Stimulated activated naive CD8-positive, alpha-beta T cell treated with anti-CD3 and anti-CD28 coated beads, Interleukin-15, Interleukin-2, amounts not matched to agents 100 ng/mL and 50 ng/mL, for 24 hours (primary cell): ENCODE measurements at regions not wholly inside any gene's neighbourhood (a gene's known extent, or its start where the extent isn't known, plus 50 kb on each side); places are given as distances from the start of the nearest gene placed in this dataset.
"Not testable (repeated sequence)": the region's sequence is repeated elsewhere in the genome, so short reads cannot be mapped to it uniquely, and the experiment has no call there.

Experiments used
- H3K27ac Mint-ChIP-seq: one replicate; pipeline ENCODE4 v1.8.0; 2021; ENCODE audit warnings: mild to moderate bottlenecking, mixed read lengths
- H3K27me3 Mint-ChIP-seq: one replicate; pipeline ENCODE4 v1.8.0; 2021; ENCODE audit warnings: mixed read lengths
- H3K36me3 Mint-ChIP-seq: one replicate; pipeline ENCODE4 v1.8.0; 2021; ENCODE audit warnings: low read depth, mixed read lengths
- H3K4me1 Mint-ChIP-seq: one replicate; pipeline ENCODE4 v1.8.0; 2021; ENCODE audit warnings: low read depth, mixed read lengths
- H3K4me3 Mint-ChIP-seq: one replicate; pipeline ENCODE4 v1.8.0; 2021; ENCODE audit warnings: mild to moderate bottlenecking, mixed read lengths
- H3K9me3 Mint-ChIP-seq: one replicate; pipeline ENCODE4 v1.8.0; 2021; ENCODE audit warnings: mixed read lengths

DNA sequence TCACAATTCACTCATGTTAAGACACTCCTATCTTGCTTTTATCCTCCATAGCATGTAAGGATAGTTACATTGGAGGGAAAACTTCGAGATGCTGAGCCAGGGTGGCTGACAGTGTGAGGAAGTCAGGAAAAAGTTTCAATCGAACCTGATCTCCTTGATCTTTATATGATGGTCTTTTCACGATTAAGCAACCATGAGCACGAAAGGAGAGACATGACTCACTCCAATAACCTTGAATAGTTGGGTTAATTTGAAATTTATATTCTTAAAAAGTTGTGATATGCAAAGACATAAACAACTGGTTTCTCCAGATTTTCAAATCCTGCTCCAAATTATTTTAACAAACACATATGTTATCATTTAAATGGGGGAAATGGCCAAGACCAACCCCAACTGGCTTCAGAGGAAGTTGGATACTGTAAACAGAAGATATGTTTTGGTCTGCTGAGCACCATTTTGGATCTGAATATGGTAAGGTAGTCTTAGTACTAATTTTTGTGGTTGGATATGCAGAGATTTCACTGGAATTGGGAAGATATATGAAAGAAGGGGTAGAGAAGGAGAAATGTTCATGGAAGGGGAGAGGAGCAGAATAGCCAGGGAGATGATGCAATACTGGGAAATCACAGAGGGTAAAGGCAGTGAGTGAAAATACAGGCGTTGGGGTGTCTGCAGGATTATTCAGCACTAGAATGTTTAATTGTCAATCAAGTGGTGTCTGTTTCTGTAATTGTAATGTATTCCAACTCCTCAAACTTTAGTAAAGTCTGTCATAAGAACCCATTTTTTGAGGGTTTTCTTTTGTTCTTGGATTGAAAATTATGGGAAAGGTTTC lies 185.2 kb upstream of the SLC38A2 start:
- H3K27me3 Mint-ChIP-seq = no peaks in the 10 kb centered on the region
- H3K4me1 Mint-ChIP-seq = peaks cover 46% of the 10 kb centered on the region
- H3K27ac Mint-ChIP-seq = peak overlapping the region; percentile 79
- H3K4me3 Mint-ChIP-seq = no peak overlapping the region
- peaks cover 8% of the 10 kb centered on the region for H3K9me3 Mint-ChIP-seq
- H3K36me3 Mint-ChIP-seq = peaks cover 9% of the 10 kb centered on the region

DNA sequence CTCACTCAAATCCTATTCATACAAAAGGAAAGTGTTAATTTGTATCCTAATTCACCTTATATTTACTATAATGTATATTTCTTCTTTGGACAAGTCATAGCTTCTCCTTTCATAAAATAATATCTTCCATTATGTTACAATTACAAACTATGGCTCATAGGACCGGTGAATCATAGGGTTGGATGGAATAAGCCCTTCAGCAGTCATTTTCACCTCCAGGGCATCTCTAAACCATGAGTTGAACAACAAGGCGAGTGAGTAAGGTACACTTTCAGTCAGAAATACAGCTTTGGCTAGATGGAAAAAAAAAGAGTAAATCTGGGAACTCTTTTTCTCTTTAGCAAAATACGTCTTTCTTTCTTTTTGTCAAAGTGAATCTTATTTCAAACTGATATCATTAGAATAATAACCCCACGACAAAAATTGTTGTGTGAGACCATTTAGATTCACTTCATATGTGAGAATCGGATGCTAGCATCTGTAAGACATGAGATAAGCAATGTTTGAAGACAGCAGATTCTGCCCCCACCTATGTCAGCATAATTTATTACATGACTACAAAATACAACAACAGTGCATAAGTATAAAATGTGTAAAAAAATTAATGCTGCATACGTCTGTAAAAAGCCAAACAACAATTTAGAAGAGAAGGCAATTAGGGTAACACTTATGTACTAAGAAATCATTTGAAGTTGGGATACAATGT lies 184.4 kb upstream of the SLC38A2 start:
- Mint-ChIP-seq H3K27me3 (no peaks in the 10 kb centered on the region), H3K36me3 (peaks cover 9% of the 10 kb centered on the region), H3K4me3 (no peak overlapping the region)

DNA sequence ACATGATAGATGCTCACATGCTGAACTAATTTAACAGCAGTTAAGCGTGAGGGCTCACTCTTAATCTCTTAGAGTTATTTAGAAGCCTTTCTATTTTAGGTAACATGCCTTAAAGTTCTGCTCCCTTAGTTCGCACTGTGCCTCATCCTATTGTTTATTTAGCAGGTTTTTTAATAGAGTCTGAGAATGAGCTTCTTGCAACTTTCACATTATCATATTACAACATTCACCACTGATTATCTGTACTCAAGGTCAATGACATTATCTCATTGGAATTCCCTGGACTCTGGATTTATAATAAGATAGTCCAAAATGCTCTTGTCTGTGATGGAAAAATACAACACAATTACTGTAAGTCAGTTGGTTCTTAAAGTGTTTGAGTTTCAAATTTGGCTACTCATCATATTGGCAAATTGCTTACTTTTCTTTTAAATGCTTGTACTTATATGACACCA lies 183.6 kb upstream of the SLC38A2 start:
- Mint-ChIP-seq H3K4me3 (no peak overlapping the region), H3K9me3 (peaks cover 8% of the 10 kb centered on the region), H3K27me3 (no peaks in the 10 kb centered on the region), H3K4me1 (peaks cover 47% of the 10 kb centered on the region), H3K36me3 (peaks cover 9% of the 10 kb centered on the region), H3K27ac (peak overlapping the region; percentile 34)

More for the DNA sequence above, 184.4 kb upstream of the SLC38A2 start:
- Mint-ChIP-seq H3K4me1 (peaks cover 40% of the 10 kb centered on the region), H3K27ac (peak overlapping the region; percentile 79), H3K9me3 (peaks cover 8% of the 10 kb centered on the region)

DNA sequence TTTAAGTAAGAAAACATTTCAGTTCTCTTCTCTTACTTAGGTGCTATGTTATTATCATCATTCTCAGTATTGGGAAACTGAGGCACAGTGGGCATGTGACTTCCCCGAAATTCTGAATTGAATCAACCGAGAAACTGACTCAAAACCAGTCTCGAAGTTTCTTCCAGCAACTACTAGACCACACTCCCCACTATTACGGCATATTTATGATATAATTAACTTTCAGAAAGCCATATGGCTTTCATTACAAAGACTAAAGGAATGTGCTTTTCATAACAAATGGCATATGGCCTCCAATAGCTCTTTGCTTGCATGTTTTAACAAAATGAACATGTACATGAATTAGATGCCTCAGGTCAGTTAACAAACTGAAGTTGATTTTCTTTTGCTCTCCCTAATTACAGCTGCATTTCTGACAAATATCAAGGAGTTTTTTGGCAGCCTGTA lies 182.9 kb upstream of the SLC38A2 start:
- Mint-ChIP-seq H3K27me3 (no peaks in the 10 kb centered on the region), H3K4me3 (no peak overlapping the region), H3K4me1 (peaks cover 54% of the 10 kb centered on the region), H3K36me3 (peaks cover 9% of the 10 kb centered on the region), H3K27ac (peak overlapping the region; percentile 34), H3K9me3 (peaks cover 8% of the 10 kb centered on the region)

DNA sequence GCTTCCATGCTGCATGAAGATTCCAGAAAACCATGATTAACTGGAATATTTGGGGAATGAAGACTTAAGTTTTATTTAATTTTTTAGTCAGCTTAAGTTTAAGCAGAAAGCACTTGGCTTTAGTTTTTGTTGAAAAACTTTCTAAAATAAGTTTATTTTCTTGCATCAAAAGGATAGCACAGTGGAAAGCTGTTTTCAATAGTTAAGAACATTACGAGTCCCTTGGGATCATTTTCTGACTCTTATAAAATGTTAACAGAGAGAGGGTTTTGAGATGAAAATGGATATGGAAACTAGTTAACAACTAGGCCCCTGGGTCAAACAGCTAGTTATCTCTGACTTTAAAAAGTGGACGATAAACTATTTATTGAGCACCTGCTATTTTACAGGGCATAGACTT lies 181.9 kb upstream of the SLC38A2 start:
- Mint-ChIP-seq H3K9me3 (peaks cover 8% of the 10 kb centered on the region), H3K4me3 (no peak overlapping the region), H3K36me3 (peaks cover 9% of the 10 kb centered on the region), H3K27ac (no peak overlapping the region), H3K4me1 (peaks cover 63% of the 10 kb centered on the region), H3K27me3 (no peaks in the 10 kb centered on the region)

DNA sequence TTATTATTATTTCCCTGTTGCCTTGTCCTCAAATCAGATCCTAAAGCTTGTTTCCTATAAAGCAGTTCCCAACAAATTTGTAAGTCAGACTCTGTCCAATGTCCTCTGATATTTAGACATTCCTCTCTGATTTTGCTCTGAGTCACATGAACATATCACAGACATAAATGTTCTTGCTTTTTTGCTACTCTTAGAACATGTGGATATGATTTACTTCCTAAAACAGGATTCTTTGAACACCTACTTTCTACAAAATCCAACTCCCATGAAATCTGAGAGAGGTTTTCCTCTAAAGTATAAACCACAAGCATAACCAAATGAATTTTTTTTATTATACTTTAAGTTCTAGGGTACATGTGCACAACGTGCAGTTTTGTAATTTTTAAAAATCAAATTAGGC lies 181.3 kb upstream of the SLC38A2 start:
- Mint-ChIP-seq H3K27ac (no peak overlapping the region), H3K9me3 (peaks cover 8% of the 10 kb centered on the region), H3K4me1 (peaks cover 69% of the 10 kb centered on the region), H3K36me3 (peaks cover 9% of the 10 kb centered on the region), H3K27me3 (no peaks in the 10 kb centered on the region), H3K4me3 (no peak overlapping the region)

DNA sequence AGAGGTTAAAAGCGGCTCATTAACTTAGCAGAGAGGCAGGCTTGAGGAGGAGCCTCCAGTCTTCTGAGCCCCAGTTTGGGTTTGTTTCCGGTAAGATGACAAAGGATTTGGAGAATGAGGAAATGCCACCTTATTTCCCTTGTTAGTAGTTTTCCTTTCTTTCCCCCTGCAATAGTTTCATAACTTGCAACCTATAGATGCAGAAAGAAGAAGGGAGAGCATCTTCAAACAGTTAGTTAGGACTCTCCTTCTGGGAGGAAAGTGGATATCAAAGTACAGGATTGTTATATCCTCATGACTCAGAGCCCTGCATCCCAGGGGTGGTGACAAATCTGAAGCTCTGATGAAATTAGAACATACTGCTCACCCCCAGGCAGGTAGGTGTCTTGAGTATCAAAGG lies 180.7 kb upstream of the SLC38A2 start:
- H3K27me3 Mint-ChIP-seq = no peaks in the 10 kb centered on the region
- peaks cover 74% of the 10 kb centered on the region for H3K4me1 Mint-ChIP-seq

DNA sequence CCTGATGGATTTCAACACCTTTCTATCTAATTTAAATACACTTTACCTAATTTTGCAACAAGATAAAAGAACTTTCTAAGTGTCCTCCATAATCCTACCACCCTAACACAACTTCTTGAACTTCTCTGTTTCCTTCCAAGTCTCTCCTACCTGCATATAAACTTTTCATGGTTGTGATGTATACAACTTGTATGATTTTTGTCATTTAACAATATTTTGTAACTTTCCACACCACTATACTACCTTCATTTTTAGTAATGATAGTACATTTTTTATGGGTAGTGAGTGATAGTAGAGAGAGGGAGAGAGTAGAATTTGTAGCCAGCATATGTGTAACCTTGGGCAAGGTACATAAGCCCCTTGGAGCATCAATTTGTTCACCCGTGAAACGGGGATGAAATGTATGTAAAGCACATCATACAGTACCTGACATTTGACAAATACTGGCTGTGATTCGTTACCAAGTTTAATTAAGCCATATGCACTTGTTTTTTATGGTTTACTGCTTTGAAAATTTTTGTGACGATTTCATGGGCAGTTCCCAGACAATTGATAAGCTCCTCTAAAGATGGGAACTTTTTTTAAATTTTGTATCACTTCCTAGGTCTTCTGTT lies 177.8 kb upstream of the SLC38A2 start:
- Mint-ChIP-seq H3K4me1 (peaks cover 75% of the 10 kb centered on the region), H3K36me3 (peaks cover 13% of the 10 kb centered on the region), H3K27me3 (no peaks in the 10 kb centered on the region), H3K9me3 (peaks cover 8% of the 10 kb centered on the region), H3K4me3 (peak overlapping the region; percentile 69), H3K27ac (peak overlapping the region; percentile 99)

More for the DNA sequence above, 180.7 kb upstream of the SLC38A2 start:
- Mint-ChIP-seq H3K36me3 (peaks cover 9% of the 10 kb centered on the region), H3K4me3 (no peak overlapping the region), H3K9me3 (peaks cover 8% of the 10 kb centered on the region), H3K27ac (no peak overlapping the region)

DNA sequence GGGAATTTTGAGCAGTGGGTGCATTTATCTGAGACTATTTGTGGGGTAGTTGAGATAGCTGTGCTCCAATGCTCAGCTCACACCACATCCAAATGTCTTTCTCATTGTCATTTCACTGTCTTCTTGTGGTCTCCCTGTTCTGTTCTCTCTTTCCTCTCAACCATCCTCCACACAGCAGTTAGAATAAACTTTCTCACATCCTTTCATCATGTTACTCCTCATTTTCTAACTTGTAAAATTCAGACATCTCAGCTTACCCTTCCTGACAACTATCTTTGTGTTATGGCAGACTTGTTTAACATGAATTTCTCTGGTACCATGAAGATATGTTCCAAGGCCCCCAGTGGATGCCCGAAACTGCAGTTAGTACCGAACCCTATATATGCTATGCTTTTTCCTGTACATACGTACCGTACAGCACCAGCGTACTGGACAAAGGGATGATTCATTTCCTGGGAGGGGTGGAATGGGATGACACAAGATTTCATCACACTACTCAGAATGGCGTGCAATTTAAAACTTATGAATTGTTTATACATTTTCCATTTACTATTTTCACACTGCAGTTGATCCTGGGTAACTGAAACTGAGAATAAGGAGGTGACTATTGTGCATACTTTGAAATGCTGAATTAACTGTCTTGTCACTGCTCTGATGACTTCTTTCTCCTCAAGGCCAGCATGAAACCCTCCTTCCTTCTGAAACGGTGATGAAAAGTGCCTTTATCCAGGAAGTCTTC lies 177.1 kb upstream of the SLC38A2 start:
- Mint-ChIP-seq H3K27ac (peak overlapping the region; percentile 99), H3K36me3 (peaks cover 9% of the 10 kb centered on the region)

DNA sequence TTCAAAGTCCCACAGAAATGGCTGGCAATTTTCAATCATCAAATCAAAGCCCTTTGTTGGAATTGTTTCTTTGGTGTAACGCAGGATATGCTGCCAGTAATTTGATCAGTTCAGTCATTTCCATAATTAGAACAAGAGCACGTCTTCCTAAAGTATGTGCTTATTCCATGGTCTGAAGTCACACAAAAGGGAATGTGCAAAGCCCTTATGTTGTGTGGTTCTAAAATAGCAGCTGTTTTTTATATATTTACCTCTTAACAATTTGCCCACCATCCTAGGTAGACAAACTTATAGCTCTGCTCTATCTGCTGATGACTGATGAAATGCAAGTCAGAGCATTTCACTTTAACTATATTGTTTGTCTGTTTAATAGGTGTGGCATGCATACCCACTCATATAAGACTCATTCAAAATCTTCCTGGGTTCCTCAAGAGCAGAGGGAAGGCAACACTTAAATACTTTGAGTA lies 176.1 kb upstream of the SLC38A2 start:
- no peak overlapping the region for H3K4me3 Mint-ChIP-seq
- H3K27ac Mint-ChIP-seq = peak overlapping the region; percentile 99
- peaks cover 12% of the 10 kb centered on the region for H3K36me3 Mint-ChIP-seq
- H3K27me3 Mint-ChIP-seq = no peaks in the 10 kb centered on the region
- peaks cover 9% of the 10 kb centered on the region for H3K9me3 Mint-ChIP-seq
- peaks cover 66% of the 10 kb centered on the region for H3K4me1 Mint-ChIP-seq

More for the DNA sequence above, 177.1 kb upstream of the SLC38A2 start:
- peaks cover 69% of the 10 kb centered on the region for H3K4me1 Mint-ChIP-seq
- H3K4me3 Mint-ChIP-seq = peak overlapping the region; percentile 69
- H3K27me3 Mint-ChIP-seq = no peaks in the 10 kb centered on the region
- H3K9me3 Mint-ChIP-seq = peaks cover 5% of the 10 kb centered on the region

DNA sequence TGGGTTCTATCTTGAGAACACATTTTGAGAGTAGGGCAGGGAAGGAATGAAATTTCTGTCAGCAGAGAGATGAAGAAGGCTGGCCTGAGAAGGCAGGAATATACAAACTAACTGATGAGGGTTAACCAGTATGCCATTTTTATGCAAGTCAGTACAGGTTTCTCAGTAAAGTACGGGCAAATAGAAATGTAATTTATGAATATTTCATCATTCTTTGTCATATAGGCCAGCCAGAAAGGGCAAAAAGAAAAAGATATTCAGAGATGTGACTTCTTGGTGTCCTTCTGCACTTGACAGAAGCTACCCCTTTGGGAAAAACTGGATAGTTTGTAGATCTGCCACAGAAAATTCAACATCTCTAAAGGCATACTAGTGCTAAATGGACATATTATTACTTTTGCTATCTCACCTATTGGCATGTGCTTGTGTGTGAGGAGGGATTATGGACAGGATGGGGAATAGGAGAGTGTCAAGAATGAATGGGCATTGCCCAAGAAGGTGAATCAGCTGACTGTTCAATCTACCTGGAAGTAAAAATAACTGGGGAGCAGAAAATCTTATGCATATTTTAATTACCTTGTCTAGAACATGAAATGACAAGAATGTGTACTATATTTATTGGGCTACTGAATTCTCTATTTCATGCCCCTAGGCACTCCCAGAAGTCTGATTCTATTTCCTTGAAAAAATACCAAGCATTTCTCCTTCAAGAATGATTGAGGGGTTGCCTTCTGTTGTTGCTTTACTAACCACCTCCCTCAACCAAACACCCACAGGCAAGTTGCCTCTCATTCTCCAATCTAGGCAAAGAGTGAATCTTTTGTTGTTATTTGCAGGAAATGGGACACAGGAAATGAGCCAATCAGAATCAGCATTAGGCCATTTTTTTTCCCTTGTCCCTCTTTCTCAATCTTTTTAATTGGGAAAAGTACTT lies 175.1 kb upstream of the SLC38A2 start:
- H3K4me3 Mint-ChIP-seq = no peak overlapping the region
- H3K4me1 Mint-ChIP-seq = peaks cover 68% of the 10 kb centered on the region
- H3K36me3 Mint-ChIP-seq = peaks cover 12% of the 10 kb centered on the region
- peak overlapping the region; percentile 93 for H3K27ac Mint-ChIP-seq
- H3K27me3 Mint-ChIP-seq = no peaks in the 10 kb centered on the region
- peaks cover 9% of the 10 kb centered on the region for H3K9me3 Mint-ChIP-seq

DNA sequence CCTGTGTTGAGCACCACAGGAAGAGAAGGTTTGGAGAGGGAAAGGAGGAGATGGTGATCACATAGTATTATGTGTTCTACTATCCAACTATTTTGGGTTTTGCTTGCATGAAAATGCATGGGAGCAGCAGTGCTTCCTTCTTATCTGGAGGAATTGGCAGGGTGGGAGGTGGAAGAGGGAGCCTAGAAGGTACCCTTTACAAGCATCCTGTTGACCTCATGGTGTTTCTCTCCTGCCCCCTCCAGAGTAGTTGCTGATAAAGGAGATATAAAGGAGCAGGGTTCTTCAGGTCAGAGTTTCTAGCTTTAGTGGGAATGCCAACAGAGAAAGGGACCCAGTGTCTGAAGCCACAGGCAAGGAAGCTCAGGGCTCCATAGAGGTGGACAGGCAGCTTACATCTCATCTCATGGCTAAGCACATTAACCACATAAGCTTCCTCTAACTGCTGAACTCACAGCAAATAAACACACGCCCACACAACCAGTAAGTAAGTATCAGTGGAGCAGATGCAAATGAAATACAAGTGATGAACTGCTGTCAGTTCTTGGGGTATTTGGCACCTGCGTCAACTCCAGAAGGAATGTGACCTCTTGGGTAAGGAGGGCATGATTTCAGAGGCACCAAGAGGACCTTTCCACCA lies 174.2 kb upstream of the SLC38A2 start:
- Mint-ChIP-seq H3K4me3 (peak overlapping the region; percentile 11), H3K27ac (peak overlapping the region; percentile 74), H3K27me3 (no peaks in the 10 kb centered on the region), H3K4me1 (peaks cover 68% of the 10 kb centered on the region), H3K9me3 (peaks cover 9% of the 10 kb centered on the region), H3K36me3 (peaks cover 12% of the 10 kb centered on the region)

DNA sequence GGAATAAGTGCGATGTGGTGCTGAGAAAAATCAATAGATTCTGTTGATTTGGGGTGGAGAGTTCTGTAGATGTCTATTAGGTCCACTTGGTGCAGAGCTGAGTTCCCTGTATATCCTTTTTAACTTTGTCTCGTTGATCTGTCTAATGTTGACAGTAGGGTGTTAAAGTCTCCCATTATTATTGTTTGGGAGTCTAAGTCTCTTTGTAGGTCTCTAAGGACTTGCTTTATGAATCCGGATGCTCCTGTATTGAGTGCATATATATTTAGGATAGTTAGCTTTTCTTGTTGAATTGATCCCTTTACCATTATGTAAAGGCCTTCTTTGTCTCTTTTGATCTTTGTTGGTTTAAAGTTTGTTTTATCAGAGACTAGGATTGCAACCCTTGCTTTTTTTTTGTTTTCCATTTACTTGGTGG lies 170.8 kb upstream of the SLC38A2 start:
- H3K27ac Mint-ChIP-seq, H3K27me3 Mint-ChIP-seq, H3K4me3 Mint-ChIP-seq: not testable (repeated sequence)
- H3K36me3 Mint-ChIP-seq = peaks cover 12% of the 10 kb centered on the region
- H3K4me1 Mint-ChIP-seq = peaks cover 34% of the 10 kb centered on the region
- H3K9me3 Mint-ChIP-seq = peaks cover 13% of the 10 kb centered on the region
